HG02623 (cell line): ENCODE measurements at regions not wholly inside any gene's neighbourhood (a gene's known extent, or its start where the extent isn't known, plus 50 kb on each side); places are given as distances from the start of the nearest gene placed in this dataset.
"Not testable (repeated sequence)": the region's sequence is repeated elsewhere in the genome, so short reads cannot be mapped to it uniquely, and the experiment has no call there.

Experiments used
- ATAC-seq: cut with Tn5 transposase; IDR thresholded peaks from one replicate; pipeline ENCODE4 v1.9.1; 2021; ENCODE audit warnings: moderate library complexity; ENCODE audit not compliant: unreplicated experiment

- no peak for ATAC-seq
These were observed 942.2 kb downstream of the CNTNAP5 start for GRCh38 chr2:124967325-124967724.

- no peak for ATAC-seq
These were observed 944.9 kb downstream of the CNTNAP5 start for GRCh38 chr2:124970030-124970429.

GRCh38 chr2:124973396-124973795 lies 948.3 kb downstream of the CNTNAP5 start:
- no peak for ATAC-seq

GRCh38 chr2:124975224-124975623 lies 950.1 kb downstream of the CNTNAP5 start:
- ATAC-seq: no peak

DNA sequence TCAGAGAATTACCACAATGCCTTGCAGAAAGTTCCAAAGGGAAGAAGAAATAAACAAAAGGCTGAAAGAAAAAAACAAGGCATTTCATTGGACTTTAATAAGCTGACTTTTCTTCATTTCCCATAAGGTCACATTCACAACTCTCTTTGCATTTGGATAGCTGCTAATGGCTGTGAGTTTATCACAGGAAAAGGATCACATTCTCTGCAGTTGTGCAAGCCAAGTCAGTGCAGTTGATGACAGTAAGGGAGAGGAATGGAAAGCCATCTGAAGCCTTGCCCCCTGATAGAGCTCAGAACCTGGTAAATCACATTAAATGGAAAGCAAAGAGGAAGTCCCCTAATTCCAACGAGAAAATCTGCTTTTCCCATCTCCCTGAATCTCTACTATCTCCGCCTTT lies 950.6 kb downstream of the CNTNAP5 start:
- no peak for ATAC-seq

GRCh38 chr2:124978597-124978996 lies 953.5 kb downstream of the CNTNAP5 start:
- no peak for ATAC-seq

DNA sequence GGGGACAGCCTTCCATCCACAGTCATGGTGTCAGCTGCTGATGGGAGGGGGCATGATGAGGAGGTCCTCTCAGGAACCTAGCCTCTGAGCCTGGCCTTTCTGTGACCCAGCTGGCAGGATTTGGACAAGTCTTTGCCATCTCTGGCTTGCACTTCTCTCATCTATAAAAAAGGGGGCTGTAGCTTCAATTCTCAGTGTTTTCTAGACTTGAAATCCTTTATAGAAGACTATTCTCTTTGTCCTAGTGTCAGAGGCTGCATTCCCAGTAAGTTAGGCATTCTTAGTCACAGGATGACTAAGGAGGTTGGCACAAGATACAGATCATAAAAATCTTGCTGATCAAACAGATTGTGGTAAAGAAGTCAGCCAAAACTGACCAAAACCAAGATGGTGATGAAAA lies 958.5 kb downstream of the CNTNAP5 start:
- ATAC-seq: no peak

GRCh38 chr2:124985270-124985669 lies 960.2 kb downstream of the CNTNAP5 start:
- no peak for ATAC-seq

GRCh38 chr2:124986136-124986535 lies 961.0 kb downstream of the CNTNAP5 start:
- no peak for ATAC-seq

GRCh38 chr2:124986870-124987269 lies 961.8 kb downstream of the CNTNAP5 start:
- ATAC-seq: not testable (repeated sequence)

DNA sequence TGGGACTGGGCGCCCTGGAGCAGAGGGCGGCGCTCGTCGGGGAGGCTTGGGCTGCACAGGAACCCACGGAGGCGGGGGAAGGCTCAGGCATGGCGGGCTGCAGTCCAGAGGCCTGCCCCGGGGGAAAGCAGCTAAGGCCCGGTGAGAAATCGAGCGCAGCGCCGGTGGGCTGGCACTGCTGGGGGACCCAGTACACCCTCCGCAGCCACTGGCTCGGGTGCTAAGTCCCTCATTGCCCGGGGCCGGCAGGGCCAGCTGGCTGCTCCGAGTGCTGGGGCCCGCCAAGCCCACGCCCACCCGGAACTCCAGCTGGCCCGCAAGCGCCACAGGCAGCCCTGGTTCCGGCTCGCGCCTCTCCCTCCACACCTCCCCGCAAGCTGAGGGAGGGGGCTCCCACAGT lies 962.3 kb downstream of the CNTNAP5 start:
- ATAC-seq: not testable (repeated sequence)

DNA sequence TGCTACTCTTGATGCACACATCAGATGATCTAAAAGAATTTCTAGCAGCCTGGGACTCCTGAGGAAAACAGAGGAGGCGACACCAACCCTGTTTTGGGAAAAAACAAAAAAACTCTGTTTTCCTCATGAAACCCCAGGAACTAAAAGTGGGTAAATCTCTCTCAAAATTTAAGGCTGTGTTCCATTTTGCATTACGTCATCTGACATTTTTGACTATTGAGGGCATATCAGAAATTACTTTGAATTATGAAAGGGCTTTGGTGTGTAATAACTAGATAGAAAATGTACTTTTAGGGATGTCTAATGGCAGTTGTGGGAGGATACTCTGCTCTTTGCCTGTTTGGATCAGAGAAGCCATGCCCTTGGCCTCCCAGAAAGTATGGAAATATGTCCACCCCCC lies 963.0 kb downstream of the CNTNAP5 start:
- no peak for ATAC-seq

DNA sequence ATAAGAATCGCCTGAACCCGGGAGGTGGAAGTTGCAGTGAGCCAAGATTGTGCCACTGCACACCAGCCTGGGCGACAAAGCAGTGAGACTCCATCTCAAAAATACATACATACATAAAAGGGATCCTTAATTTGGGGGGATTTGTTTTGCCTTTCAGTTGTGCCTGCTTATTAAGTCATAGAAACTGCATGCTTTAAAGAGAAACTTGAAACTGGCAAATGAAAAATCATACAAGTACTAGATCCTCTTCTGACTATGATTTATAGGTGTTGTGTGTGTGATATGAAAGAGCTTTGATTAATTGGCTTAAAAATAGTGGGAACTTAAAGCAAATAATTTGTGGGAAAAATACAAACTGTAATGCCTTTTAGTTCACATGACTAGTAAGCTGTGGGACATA lies 963.7 kb downstream of the CNTNAP5 start:
- ATAC-seq: no peak

DNA sequence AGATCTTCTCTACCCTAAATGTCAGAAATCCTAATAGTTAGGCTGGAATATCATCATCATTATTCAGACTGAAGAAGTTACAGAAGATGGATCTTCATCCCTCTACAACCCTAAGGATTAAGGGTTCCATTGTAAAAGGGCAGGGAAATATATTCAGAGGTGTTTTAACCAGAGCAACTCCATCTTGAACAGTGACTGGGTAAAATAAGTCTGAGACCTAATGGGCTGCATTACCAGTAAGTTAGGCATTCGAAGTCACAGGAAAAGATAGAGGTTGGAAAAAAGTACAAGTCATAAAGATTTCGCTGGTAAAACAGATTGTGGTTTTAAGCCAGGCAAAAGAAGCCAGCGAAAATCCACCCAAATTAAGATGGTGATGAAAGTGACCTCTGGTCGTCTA lies 968.7 kb downstream of the CNTNAP5 start:
- no peak for ATAC-seq

DNA sequence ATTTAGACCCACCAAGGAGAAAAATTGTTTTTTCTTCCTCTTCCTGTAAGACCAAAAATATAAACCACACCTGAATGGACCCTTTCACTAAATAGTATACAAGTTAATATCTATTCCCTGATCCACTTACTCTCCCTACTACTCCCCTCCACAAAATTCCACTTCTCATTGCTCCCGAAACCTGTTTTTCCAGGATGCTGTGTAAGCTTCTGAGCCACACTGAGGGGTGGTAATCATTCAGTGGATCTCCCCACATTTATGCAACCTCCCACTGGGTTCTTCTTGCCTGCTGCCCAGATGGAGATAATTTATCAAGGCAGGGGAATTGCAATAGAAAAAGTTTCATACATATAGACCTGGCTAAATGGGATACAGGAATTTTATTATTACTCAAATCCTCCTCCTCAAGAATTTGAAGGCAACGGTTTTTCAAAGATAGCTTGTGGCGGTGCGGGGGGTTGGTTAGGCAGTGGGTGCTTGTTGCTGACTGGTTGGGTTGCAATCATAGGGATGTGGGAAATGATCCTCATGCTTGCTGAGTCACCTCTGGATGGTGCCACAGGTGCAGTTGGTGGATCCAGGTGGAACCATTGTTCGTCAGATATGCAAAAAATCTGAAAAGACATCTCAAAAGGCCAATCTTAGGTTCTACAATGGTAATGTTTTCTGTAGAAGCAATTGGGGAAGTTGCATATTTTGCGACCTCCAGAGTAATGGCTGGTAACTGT lies 970.3 kb downstream of the CNTNAP5 start:
- no peak for ATAC-seq

DNA sequence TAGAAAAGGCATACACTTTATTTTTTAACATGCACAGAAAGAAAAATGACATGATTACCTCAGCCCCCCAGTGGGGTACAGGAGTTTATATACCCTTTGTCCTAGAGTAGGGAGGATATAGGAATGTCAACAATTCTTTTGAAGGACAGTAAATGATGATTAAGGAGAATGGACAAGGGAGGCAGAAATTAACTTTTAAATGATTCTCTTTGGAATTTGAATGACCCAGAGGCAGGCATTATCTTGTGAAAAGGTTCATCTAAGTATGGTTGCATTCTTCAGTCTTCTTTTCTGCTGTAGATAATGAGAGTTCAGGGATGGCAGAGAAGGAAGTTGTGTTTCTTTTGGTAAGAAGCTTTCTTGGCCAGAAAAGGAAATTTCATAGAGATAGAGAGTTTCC lies 971.3 kb downstream of the CNTNAP5 start:
- no peak for ATAC-seq

GRCh38 chr2:124999906-125000305 lies 974.8 kb downstream of the CNTNAP5 start:
- ATAC-seq: no peak

- ATAC-seq: no peak
These were observed 979.2 kb downstream of the CNTNAP5 start for GRCh38 chr2:125004106-125004800.

DNA sequence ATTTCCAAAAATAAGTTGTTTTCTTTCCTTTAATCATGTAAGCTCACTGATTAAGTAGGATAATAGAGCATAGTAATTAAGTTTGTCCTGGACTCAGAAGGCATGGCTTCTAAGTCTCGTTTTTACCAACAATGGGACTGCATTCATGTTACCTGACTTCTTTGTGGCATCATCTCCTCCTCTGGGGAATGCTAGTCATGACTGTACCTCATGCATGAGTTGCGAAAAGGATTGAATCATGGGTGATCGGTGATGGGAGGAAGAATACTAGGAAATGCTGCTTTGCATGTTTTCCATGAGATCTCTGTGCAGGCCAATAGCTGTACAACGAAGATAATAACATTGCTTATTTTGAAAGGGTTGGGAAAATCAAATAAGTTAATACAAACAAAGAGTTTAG lies 981.6 kb downstream of the CNTNAP5 start:
- no peak for ATAC-seq

DNA sequence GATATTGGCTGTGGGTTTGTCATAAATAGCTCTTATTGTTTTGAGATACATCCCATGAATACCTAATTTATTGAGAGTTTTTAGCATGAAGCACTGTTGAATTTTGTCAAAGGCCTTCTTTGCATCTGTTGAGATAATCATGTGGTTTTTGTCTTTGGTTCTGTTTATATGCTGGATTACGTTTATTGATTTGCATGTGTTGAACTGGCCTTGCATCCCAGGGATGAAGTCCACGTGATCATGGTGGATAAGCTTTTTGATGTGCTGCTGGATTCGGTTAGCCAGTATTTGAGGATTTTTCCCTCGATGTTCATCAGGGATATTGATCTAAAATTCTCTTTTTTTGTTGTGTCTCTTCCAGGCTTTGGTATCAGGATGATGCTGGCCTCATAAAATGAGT lies 1003.6 kb downstream of the CNTNAP5 start:
- not testable (repeated sequence) for ATAC-seq

- no peak for ATAC-seq
These were observed 1008.8 kb downstream of the CNTNAP5 start for GRCh38 chr2:125033871-125034270.

- no peak for ATAC-seq
These were observed 1012.1 kb downstream of the CNTNAP5 start for GRCh38 chr2:125037135-125037653.
